ENCODE measurements at regions not wholly inside any gene's neighbourhood (a gene's known extent, or its start where the extent isn't known, plus 50 kb on each side); places are given as distances from the start of the nearest gene placed in this dataset.

- no peak for ATAC-seq (ENCODE audit: low FRiP score)
- no peak for TF ChIP-seq CTCF (IDR thresholded peaks at IDR 0.05)
- DNase-seq (ENCODE audit: low spot score) = no peak
Measured at GRCh38 chr10:83222832-83223742, 916.2 kb upstream of the GHITM start.

GRCh38 chr10:83225781-83226180, 913.5 kb upstream of the GHITM start:
- no peak for TF ChIP-seq CTCF (IDR thresholded peaks at IDR 0.05)
- no peak for ATAC-seq (ENCODE audit: low FRiP score)
- DNase-seq (ENCODE audit: low spot score) = no peak

GRCh38 chr10:83229991-83230390, 909.3 kb upstream of the GHITM start:
- DNase-seq (ENCODE audit: low spot score) (no peak), ATAC-seq (ENCODE audit: low FRiP score) (no peak)
- no peak for TF ChIP-seq CTCF (IDR thresholded peaks at IDR 0.05)

- ATAC-seq (ENCODE audit: low FRiP score) (no peak), DNase-seq (ENCODE audit: low spot score) (no peak)
- no peak for TF ChIP-seq CTCF (IDR thresholded peaks at IDR 0.05)
Measured at GRCh38 chr10:83233691-83234090, 905.6 kb upstream of the GHITM start.

- DNase-seq (ENCODE audit: low spot score) (no peak), ATAC-seq (ENCODE audit: low FRiP score) (peak; percentile 94)
- TF ChIP-seq CTCF (IDR thresholded peaks at IDR 0.05) = no peak
Measured at GRCh38 chr10:83248106-83248631, 891.1 kb upstream of the GHITM start.

GRCh38 chr10:83250396-83250795, 888.9 kb upstream of the GHITM start:
- no peak for TF ChIP-seq CTCF (IDR thresholded peaks at IDR 0.05)
- no peak for DNase-seq (ENCODE audit: low spot score)
- ATAC-seq (ENCODE audit: low FRiP score) = peak; percentile 49

- no peak for DNase-seq (ENCODE audit: low spot score)
- no peak for ATAC-seq (ENCODE audit: low FRiP score)
- TF ChIP-seq CTCF (IDR thresholded peaks at IDR 0.05) = no peak
Measured at GRCh38 chr10:83252169-83252568, 887.1 kb upstream of the GHITM start.
